Heart right ventricle (tissue), 16 donors: ENCODE measurements at regions not wholly inside any gene's neighbourhood (a gene's known extent, or its start where the extent isn't known, plus 50 kb on each side); places are given as distances from the start of the nearest gene placed in this dataset.

Source experiments
- ATAC-seq, 8 donors: fragments of 200-7000 bp; cut with Tn5 transposase; one replicate each; pipeline ENCODE4 v1.9.1; 2020; ENCODE audit warnings: mild to moderate bottlenecking in 8 of 8, moderate library complexity in 8 of 8, moderate number of reproducible peaks in 1 of 8
- DNase-seq, 2 donors: peaks; one replicate each; pipeline ENCODE4 v3.0.0-alpha.2; 2020
- H3K27ac ChIP-seq, 10 donors: fragments of 200-600 bp; sonication (generic) in 2 of 10; one replicate each; pipeline versions ENCODE4 v1.5.0 to v1.8.0; 2020 to 2022; ENCODE audit warnings: mild to moderate bottlenecking in 3 of 10
- H3K27me3 ChIP-seq, 7 donors: fragments of 200-600 bp; one replicate each; pipeline ENCODE4 v1.8.0; 2021 to 2022; ENCODE audit warnings: mild to moderate bottlenecking in 2 of 7
- H3K36me3 ChIP-seq, 9 donors: fragments of 200-600 bp; sonication (generic) in 1 of 9; one replicate each; pipeline versions ENCODE4 v1.5.0 to v1.8.0; 2020 to 2022; ENCODE audit warnings: mild to moderate bottlenecking in 2 of 9
- H3K4me1 ChIP-seq, 9 donors: fragments of 200-600 bp; sonication (generic) in 1 of 9; one replicate each; pipeline versions ENCODE4 v1.5.0 to v1.8.0; 2020 to 2022; ENCODE audit warnings: mild to moderate bottlenecking in 4 of 9
- H3K4me3 ChIP-seq, 10 donors: fragments of 200-600 bp; sonication (generic) in 2 of 10; one replicate each; pipeline versions ENCODE4 v1.5.0 to v1.8.0; 2020 to 2022; ENCODE audit warnings: mild to moderate bottlenecking in 7 of 10, moderate library complexity in 2 of 10
- H3K9me3 ChIP-seq, 11 donors: fragments of 200-600 bp in 10 of 11; sonication (generic) in 2 of 11; one replicate each; pipeline versions ENCODE4 v1.5.0 to v1.8.0; 2013 to 2022; ENCODE audit warnings: mild to moderate bottlenecking in 2 of 11, control low read depth in 1 of 11, moderate library complexity in 1 of 11
- CTCF ChIP-seq, 9 donors: fragments of 200-600 bp; sonication (generic) in 2 of 9; IDR thresholded peaks; one replicate each; pipeline versions ENCODE4 v1.5.0 to v1.8.0; 2021 to 2022; ENCODE audit warnings: antibody characterized with exemption in 9 of 9, mild to moderate bottlenecking in 5 of 9, moderate library complexity in 1 of 9
- WGBS, 2 donors: extraction: QIAGEN DNeasy Blood & Tissue Kit; methylation state at CpG; one replicate each; pipeline ENCODE4 v1.1.7; 2013; ENCODE audit warnings: inconsistent platforms in 1 of 2; 5-methylcytosine and 5-hydroxymethylcytosine counted together
- intact Hi-C, 10 donors: fragments of 100-400 bp; cut with DNase I; formaldehyde crosslinking; loops; one replicate each; pipeline versions ENCODE4 v1.11.1 to v1.14.2; 2022
- donor health status: Arrhythmogenic right ventricular cardiomyopathy.
- donor health status: ischemic (EF 13 %, LVEDD 7.1; RV severe dilation, severe dysfunction).
- donor health status: healthy with polysubstance abuse.
- donor health status: DM: no; HTN: yes; CAD: no.
- donor health status: DM: no; HTN: no; CAD: no.
- donor health status: ischemic (EF 25% LVEDD 6.9; RV normal size, moderate dysfunction).
- donor health status: ischemic (EF 25% LVEDD 5.7; RV mildly dilated, moderate dysfunction).
- donor health status: healthy.
- donor health status: DM: yes; HTN: yes; CAD: no.
- donor health status: Ischemic cardiomyopathy.
- donor health status: ischemic (EF 35%, LVEDD 5.7; RV mildly dilated, moderate dysfunction).
- donor health status: nonischemic (EF 11% LVEDD 7.7; RV severe dilation, severe dysfunction).
- donor health status: DM: yes; HTN: yes; CAD: no.
- donor health status: PGD.
- donor health status: ischemic (EF 29% LVEDD 5.4; RV normal size, mild dysfunction).
- donor health status: nonischemic (EF 23%, LVEDD 6.1; RV moderate dilation, normal function).

GRCh38 chr2:128385365-128385764, 66.7 kb upstream of the HS6ST1 start:
- 94% methylated on average over 7 of the region's 7 CpGs for WGBS, 2 donors
- intact Hi-C loops, result no loop called here

GRCh38 chr2:128386066-128386465, 67.4 kb upstream of the HS6ST1 start:
- TF ChIP-seq CTCF (IDR thresholded peaks at IDR 0.05), result no peak
- no peak for DNase-seq

More at GRCh38 chr2:128385365-128385764, 66.7 kb upstream of the HS6ST1 start:
- DNase-seq (no peak), ATAC-seq (no peak)
- no peak for TF ChIP-seq CTCF (IDR thresholded peaks at IDR 0.05)
- H3K27me3 ChIP-seq, result no peaks in the 10 kb centered on the region
- H3K27ac ChIP-seq, result no peak overlapping the region
- H3K4me1 ChIP-seq, result peaks cover 0 to 19% (median 12%) of the 10 kb centered on the region in 9 donors
- H3K9me3 ChIP-seq, result no peaks in the 10 kb centered on the region
- H3K4me3 ChIP-seq, result no peak overlapping the region
- H3K36me3 ChIP-seq, result no peaks in the 10 kb centered on the region

GRCh38 chr2:128388499-128388941, 69.9 kb upstream of the HS6ST1 start:
- WGBS, 2 donors, result 88% methylated on average over 8 of the region's 8 CpGs
- Histone ChIP-seq H3K4me3 (no peak overlapping the region), H3K4me1 (peaks cover 0 to 4% (median 0%) of the 10 kb centered on the region in 9 donors), H3K27ac (no peak overlapping the region), H3K9me3 (no peaks in the 10 kb centered on the region), H3K36me3 (no peaks in the 10 kb centered on the region), H3K27me3 (no peaks in the 10 kb centered on the region)
- no peak for ATAC-seq
- intact Hi-C loops, result no loop called here
- TF ChIP-seq CTCF (IDR thresholded peaks at IDR 0.05), result no peak
- DNase-seq, result no peak

More at GRCh38 chr2:128386066-128386465, 67.4 kb upstream of the HS6ST1 start:
- ATAC-seq, result no peak
- no peaks in the 10 kb centered on the region for H3K36me3 ChIP-seq
- 94 to 95% methylated on average over 14 of the region's 14 CpGs for WGBS, 2 donors
- H3K27ac ChIP-seq, result no peak overlapping the region
- H3K27me3 ChIP-seq, result no peaks in the 10 kb centered on the region
- H3K4me3 ChIP-seq, result no peak overlapping the region
- intact Hi-C loops, result no loop called here
- peaks cover 0 to 12% (median 7%) of the 10 kb centered on the region in 9 donors for H3K4me1 ChIP-seq
- H3K9me3 ChIP-seq, result no peaks in the 10 kb centered on the region

- H3K27me3 ChIP-seq, result no peaks in the 10 kb centered on the region
- intact Hi-C loops, result no loop called here
- no peaks in the 10 kb centered on the region for H3K9me3 ChIP-seq
- H3K36me3 ChIP-seq, result no peaks in the 10 kb centered on the region
- DNase-seq, result no peak
- H3K4me3 ChIP-seq, result no peak overlapping the region
- ATAC-seq, result peak in 4 of 8 donors; percentile 27 to 38 (median 32)
- no peak for TF ChIP-seq CTCF (IDR thresholded peaks at IDR 0.05)
- WGBS, 2 donors, result 77 to 84% methylated on average over 16 of the region's 16 CpGs
- no peak overlapping the region for H3K27ac ChIP-seq
- peaks cover 0 to 4% (median 0%) of the 10 kb centered on the region in 9 donors for H3K4me1 ChIP-seq
Observed at GRCh38 chr2:128389388-128390086, 70.9 kb upstream of the HS6ST1 start.
